ENCODE measurements at regions not wholly inside any gene's neighbourhood (a gene's known extent, or its start where the extent isn't known, plus 50 kb on each side); places are given as distances from the start of the nearest gene placed in this dataset.

GRCh38 chr6:3905945-3906845 is 57.0 kb downstream of the FAM50B start:
- TF ChIP-seq POLR2AphosphoS5 (IDR thresholded peaks at IDR 0.05; ENCODE audit: low read depth, low read length) (no peak), POLR2A (IDR thresholded peaks at IDR 0.05; ENCODE audit: low read depth, low read length) (no peak)

All from GM12892 (cell line).